Thyroid gland (tissue), 4 donors: ENCODE measurements at regions not wholly inside any gene's neighbourhood (a gene's known extent, or its start where the extent isn't known, plus 50 kb on each side); places are given as distances from the start of the nearest gene placed in this dataset.

Source experiments
- POLR2A ChIP-seq, 2 donors: fragments of 450-650 bp; IDR thresholded peaks; one replicate each; pipeline ENCODE4 v1.6.1; 2017; ENCODE audit warnings: antibody characterized with exemption in 2 of 2, mild to moderate bottlenecking in 2 of 2, moderate library complexity in 1 of 2
- TF ChIP-seq, protein P1 (sequence below), 6 experiments: fragments of 200-600 bp in 3 of 6; fragments of 450-650 bp in 3 of 6; sonication (generic) in 3 of 6; IDR thresholded peaks; one replicate each; pipeline ENCODE4 v1.5.1; 2016 to 2019; ENCODE audit warnings: antibody characterized with exemption in 6 of 6, mild to moderate bottlenecking in 2 of 6, inconsistent platforms in 1 of 6, moderate library complexity in 1 of 6

DNA sequence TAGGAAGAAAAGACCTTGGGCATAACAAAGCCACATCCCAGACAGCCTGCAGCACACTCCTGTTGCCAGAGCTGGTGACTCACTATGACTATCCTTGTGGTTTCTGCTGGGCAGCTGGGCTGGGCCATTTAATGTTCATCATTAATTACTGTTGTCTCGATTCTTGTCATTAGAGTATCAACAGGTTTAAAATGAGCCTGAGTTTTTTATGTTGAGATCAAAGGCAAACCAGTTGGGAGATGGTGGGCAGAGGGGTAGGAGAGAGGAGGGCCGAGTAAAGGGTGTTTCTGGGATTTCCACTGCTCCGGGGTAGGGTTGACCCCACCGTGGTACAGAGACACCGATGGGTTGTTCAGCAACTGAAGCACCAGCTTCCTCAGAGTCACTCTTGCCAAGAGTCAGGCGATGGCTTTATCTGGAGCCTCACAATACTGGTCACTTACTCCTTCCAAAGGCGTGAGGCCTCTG is 128.7 kb upstream of the LYZL1 start:
- TF ChIP-seq, protein P1, sequence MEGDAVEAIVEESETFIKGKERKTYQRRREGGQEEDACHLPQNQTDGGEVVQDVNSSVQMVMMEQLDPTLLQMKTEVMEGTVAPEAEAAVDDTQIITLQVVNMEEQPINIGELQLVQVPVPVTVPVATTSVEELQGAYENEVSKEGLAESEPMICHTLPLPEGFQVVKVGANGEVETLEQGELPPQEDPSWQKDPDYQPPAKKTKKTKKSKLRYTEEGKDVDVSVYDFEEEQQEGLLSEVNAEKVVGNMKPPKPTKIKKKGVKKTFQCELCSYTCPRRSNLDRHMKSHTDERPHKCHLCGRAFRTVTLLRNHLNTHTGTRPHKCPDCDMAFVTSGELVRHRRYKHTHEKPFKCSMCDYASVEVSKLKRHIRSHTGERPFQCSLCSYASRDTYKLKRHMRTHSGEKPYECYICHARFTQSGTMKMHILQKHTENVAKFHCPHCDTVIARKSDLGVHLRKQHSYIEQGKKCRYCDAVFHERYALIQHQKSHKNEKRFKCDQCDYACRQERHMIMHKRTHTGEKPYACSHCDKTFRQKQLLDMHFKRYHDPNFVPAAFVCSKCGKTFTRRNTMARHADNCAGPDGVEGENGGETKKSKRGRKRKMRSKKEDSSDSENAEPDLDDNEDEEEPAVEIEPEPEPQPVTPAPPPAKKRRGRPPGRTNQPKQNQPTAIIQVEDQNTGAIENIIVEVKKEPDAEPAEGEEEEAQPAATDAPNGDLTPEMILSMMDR (IDR thresholded peaks at IDR 0.05): no peak
- no peak for TF ChIP-seq POLR2A (IDR thresholded peaks at IDR 0.05)
